ENCODE measurements at regions not wholly inside any gene's neighbourhood (a gene's known extent, or its start where the extent isn't known, plus 50 kb on each side); places are given as distances from the start of the nearest gene placed in this dataset.

GRCh38 chr18:67794521-67794920 is 278.0 kb upstream of the DSEL start:
- TF ChIP-seq EZH2 (IDR thresholded peaks at IDR 0.05; ENCODE audit: insufficient read depth, poor library complexity, severe bottlenecking), result no peak
- no peak for TF ChIP-seq EZH2phosphoT487 (IDR thresholded peaks at IDR 0.05; ENCODE audit: insufficient read depth, low read depth)

Data from GM23248 (cell line).